Activated CD4-positive, alpha-beta T cell treated with anti-CD3 and anti-CD28 coated beads, Interleukin-2, amount 10 ng/mL, durations not matched to agents 7 days and 5 days (primary cell): ENCODE measurements at regions not wholly inside any gene's neighbourhood (a gene's known extent, or its start where the extent isn't known, plus 50 kb on each side); places are given as distances from the start of the nearest gene placed in this dataset.

Experiments used
- CTCF ChIA-PET: fragments of 350-600 bp; sonication (Branson Sonifier 250); formaldehyde crosslinking; loops from one replicate; lab custom pipeline; 2021; ENCODE audit warnings: antibody characterized with exemption; lab: Charles Lee
- POLR2A ChIA-PET: fragments of 350-600 bp; sonication (Branson Sonifier 250); formaldehyde crosslinking; loops from one replicate; lab custom pipeline; 2021; ENCODE audit warnings: antibody characterized with exemption; lab: Charles Lee
- DNase-seq: peaks from one replicate; pipeline ENCODE4 v3.0.0-alpha.2; 2020
- H3K27ac Mint-ChIP-seq: one replicate; pipeline ENCODE4 v1.8.0; 2021; ENCODE audit warnings: mild to moderate bottlenecking, moderate library complexity, mixed read lengths
- H3K27me3 Mint-ChIP-seq: one replicate; pipeline ENCODE4 v1.8.0; 2021; ENCODE audit warnings: mixed read lengths
- H3K36me3 Mint-ChIP-seq: one replicate; pipeline ENCODE4 v1.8.0; 2021; ENCODE audit warnings: low read depth, mixed read lengths
- H3K4me1 Mint-ChIP-seq: one replicate; pipeline ENCODE4 v1.8.0; 2021; ENCODE audit warnings: mixed read lengths
- H3K4me3 Mint-ChIP-seq: one replicate; pipeline ENCODE4 v1.8.0; 2021; ENCODE audit warnings: mild to moderate bottlenecking, moderate library complexity, mixed read lengths
- H3K9me3 Mint-ChIP-seq: one replicate; pipeline ENCODE4 v1.8.0; 2021; ENCODE audit warnings: mixed read lengths

DNA sequence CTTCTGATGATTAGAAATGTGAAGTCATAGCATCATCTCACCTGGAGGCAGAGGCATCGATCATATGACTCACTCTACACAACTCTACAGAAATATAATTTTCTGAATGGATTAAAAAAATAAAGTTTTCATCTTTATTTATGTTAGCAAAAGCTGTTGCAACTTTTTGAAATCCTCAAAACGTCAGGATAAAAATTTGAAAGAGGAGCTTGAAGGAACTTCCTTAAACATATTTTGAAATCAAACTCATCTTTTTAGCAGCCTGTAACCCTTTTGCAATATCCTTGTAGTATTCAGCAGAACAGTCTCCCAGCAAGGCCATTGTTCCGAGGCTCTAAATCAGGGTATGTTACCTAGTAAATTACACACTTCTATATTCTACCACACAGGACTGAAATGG lies 985.4 kb downstream of the PLOD2 start:
- CTCF ChIA-PET = no interaction called here
- Mint-ChIP-seq H3K36me3 (no peaks in the 10 kb centered on the region), H3K4me3 (no peak overlapping the region)

GRCh38 chr3:145176907-145177306 lies 984.1 kb downstream of the PLOD2 start:
- H3K4me3 Mint-ChIP-seq = no peak overlapping the region
- no peaks in the 10 kb centered on the region for H3K4me1 Mint-ChIP-seq
- H3K36me3 Mint-ChIP-seq = no peaks in the 10 kb centered on the region
- CTCF ChIA-PET = no interaction called here
- H3K9me3 Mint-ChIP-seq = no peaks in the 10 kb centered on the region
- no peak for DNase-seq
- no peak overlapping the region for H3K27ac Mint-ChIP-seq
- no peaks in the 10 kb centered on the region for H3K27me3 Mint-ChIP-seq
- POLR2A ChIA-PET = no interaction called here

More for the DNA sequence above, 985.4 kb downstream of the PLOD2 start:
- no peaks in the 10 kb centered on the region for H3K4me1 Mint-ChIP-seq
- POLR2A ChIA-PET = no interaction called here
- H3K27me3 Mint-ChIP-seq = no peaks in the 10 kb centered on the region
- no peak overlapping the region for H3K27ac Mint-ChIP-seq
- DNase-seq = no peak
- no peaks in the 10 kb centered on the region for H3K9me3 Mint-ChIP-seq

GRCh38 chr3:145177828-145178227 lies 983.2 kb downstream of the PLOD2 start:
- Mint-ChIP-seq H3K4me1 (no peaks in the 10 kb centered on the region), H3K36me3 (no peaks in the 10 kb centered on the region), H3K4me3 (no peak overlapping the region), H3K9me3 (no peaks in the 10 kb centered on the region), H3K27me3 (no peaks in the 10 kb centered on the region), H3K27ac (no peak overlapping the region)
- ChIA-PET POLR2A (no interaction called here), CTCF (no interaction called here)
- DNase-seq = no peak

DNA sequence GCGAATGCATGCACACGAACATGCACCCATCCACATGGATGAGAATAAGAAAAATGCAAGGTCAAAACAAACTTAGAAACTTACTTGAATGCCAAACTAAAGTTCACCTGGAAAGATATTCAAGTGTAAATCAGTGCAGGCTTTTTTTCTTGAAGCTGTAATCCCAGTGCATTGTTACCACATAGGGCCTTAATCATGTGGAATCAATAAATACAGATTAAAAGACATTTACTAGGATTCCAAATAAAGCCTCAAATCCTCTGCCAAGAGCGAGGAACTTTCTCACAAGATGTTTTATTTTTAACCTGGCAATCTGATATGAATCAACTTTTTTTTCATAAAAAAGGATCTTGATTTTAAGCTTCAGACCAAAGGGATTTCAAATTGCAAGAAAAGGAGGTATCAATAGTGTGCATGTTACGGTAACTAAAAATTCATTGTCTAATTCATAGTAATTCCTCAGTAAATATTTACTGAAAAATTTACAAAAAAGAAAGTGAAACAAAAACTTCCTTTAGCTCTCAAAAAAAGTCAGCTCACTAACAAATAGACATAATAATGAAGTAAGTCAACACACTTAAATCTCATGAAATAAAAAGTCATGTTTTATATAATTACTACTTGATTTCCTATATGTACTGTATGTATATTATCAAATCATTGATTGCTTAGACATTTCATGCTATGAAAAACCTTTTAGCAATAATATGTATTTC lies 978.6 kb downstream of the PLOD2 start:
- no peak for DNase-seq
- Mint-ChIP-seq H3K27me3 (no peaks in the 10 kb centered on the region), H3K27ac (no peak overlapping the region), H3K4me1 (no peaks in the 10 kb centered on the region), H3K36me3 (no peaks in the 10 kb centered on the region), H3K4me3 (no peak overlapping the region), H3K9me3 (no peaks in the 10 kb centered on the region)
- POLR2A ChIA-PET = no interaction called here
- CTCF ChIA-PET = no interaction called here

DNA sequence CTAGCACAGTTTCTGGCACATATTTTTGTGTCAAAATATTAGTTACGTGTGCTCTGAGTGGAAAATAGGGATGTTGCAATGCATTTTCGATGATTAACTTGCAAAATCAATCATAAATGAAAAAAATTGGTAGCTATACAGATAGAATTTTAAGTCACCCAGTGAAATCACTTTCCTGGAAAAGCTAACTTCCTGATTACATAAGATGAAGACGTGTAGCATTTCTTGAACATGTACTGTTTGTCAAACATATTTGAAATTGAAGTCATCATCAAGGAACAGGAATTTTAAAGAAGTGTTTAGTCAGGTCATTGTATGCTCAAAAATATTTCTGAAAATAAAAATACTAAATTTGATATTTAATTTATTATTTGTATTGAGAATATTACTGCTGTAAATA lies 977.7 kb downstream of the PLOD2 start:
- POLR2A ChIA-PET = no interaction called here
- CTCF ChIA-PET = no interaction called here
- no peak overlapping the region for H3K27ac Mint-ChIP-seq
- H3K4me1 Mint-ChIP-seq = no peaks in the 10 kb centered on the region
- DNase-seq = no peak
- H3K36me3 Mint-ChIP-seq = no peaks in the 10 kb centered on the region
- no peaks in the 10 kb centered on the region for H3K9me3 Mint-ChIP-seq
- H3K4me3 Mint-ChIP-seq = no peak overlapping the region
- no peaks in the 10 kb centered on the region for H3K27me3 Mint-ChIP-seq

DNA sequence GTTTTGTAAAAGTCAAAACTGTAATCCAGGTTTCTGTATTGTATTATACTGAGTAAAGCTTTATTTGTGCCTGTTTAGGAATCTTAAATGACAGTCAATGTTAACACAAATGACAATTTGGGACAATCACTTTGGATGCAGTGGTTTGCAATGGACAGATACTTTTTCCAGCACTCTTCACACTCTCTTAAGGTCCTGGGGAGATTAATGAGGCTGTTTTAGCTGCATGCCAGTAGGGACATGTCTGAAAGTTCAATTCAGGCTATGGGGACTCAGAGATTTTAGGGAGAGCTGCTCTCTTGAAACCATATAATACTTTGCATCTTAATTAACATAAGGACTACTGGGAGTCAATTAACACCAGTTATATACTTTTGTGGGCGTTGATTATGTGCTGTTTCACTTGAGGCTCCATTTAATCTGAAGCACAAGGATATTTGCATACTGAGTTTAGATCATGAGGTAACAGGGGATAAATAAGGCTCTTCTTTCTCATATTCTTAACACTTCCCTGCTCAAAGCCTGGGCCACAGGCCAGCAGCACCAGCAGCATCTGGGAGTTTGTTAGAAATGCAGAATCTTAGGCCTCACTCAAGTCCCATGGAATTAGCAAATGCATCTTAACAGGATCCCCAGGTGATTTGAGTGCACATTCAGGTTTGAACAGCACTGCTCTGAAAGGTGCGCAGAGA lies 972.8 kb downstream of the PLOD2 start:
- no peaks in the 10 kb centered on the region for H3K27me3 Mint-ChIP-seq
- POLR2A ChIA-PET = no interaction called here
- H3K4me1 Mint-ChIP-seq = no peaks in the 10 kb centered on the region
- H3K27ac Mint-ChIP-seq = no peak overlapping the region
- H3K4me3 Mint-ChIP-seq = no peak overlapping the region
- H3K36me3 Mint-ChIP-seq = no peaks in the 10 kb centered on the region
- no peak for DNase-seq
- CTCF ChIA-PET = no interaction called here
- no peaks in the 10 kb centered on the region for H3K9me3 Mint-ChIP-seq

DNA sequence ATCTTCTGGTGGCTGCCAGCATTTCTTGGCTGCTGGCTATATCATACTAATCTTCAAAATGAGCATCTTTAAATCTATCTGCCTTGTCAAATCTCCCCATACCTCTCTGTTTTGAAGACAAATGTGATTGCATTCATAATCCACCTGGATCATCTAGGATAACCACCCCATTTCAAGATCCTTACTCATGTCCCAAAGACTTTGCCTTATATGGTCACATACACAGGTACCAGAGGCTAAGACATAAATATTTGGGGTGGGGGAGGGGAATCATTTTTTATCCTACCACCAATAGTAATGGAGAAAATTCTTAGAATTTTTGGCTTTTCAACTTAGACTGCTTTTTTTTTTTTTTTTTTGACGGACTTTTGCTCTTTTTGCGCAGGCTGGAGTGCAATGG lies 970.8 kb downstream of the PLOD2 start:
- ChIA-PET CTCF (no interaction called here), POLR2A (no interaction called here)
- DNase-seq = no peak
- Mint-ChIP-seq H3K27ac (no peak overlapping the region), H3K4me1 (no peaks in the 10 kb centered on the region), H3K36me3 (no peaks in the 10 kb centered on the region), H3K27me3 (no peaks in the 10 kb centered on the region), H3K9me3 (no peaks in the 10 kb centered on the region), H3K4me3 (no peak overlapping the region)

DNA sequence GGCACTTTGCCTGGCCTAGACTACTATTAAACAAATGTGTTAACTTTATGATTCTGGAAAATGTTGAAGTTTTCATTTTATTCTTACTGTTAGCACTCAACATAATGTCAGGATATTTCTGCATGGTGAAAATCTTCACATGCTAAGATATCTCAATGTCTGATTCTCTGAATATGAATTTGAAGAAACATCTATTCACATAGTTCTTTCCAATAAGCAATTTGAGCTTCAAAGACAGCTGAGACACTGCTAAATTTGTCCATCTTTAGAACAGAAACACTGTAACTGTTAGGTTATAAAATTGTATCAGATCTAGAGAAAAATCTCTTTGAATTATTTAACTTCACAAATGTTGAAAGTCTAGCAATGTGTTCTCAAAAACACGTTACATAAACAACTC lies 970.2 kb downstream of the PLOD2 start:
- no peaks in the 10 kb centered on the region for H3K27me3 Mint-ChIP-seq
- no peaks in the 10 kb centered on the region for H3K4me1 Mint-ChIP-seq
- DNase-seq = no peak
- no peak overlapping the region for H3K4me3 Mint-ChIP-seq
- no peaks in the 10 kb centered on the region for H3K9me3 Mint-ChIP-seq
- POLR2A ChIA-PET = no interaction called here
- CTCF ChIA-PET = no interaction called here
- H3K36me3 Mint-ChIP-seq = no peaks in the 10 kb centered on the region
- H3K27ac Mint-ChIP-seq = no peak overlapping the region

DNA sequence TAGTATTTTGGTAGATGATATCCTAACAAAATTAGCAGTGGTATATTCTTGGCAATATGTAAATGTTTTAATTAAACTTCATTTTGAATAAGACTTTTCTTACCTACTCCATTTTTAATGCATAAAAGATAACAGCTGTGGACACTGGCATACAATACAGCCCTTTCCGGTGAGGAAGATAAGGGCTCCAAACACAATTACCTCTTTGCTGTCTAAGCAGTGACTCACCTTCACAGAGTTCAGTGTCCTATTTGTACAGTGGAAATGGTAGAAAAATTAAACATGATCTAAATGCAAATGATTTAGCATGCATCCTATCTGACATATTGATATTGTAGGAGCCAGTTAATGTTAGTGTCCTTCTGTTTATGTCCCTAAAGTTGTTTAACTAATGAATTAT lies 969.4 kb downstream of the PLOD2 start:
- Mint-ChIP-seq H3K27me3 (no peaks in the 10 kb centered on the region), H3K4me3 (no peak overlapping the region), H3K4me1 (no peaks in the 10 kb centered on the region), H3K9me3 (peaks cover under 1% of the 10 kb centered on the region), H3K36me3 (no peaks in the 10 kb centered on the region), H3K27ac (no peak overlapping the region)
- ChIA-PET POLR2A (no interaction called here), CTCF (no interaction called here)
- no peak for DNase-seq

DNA sequence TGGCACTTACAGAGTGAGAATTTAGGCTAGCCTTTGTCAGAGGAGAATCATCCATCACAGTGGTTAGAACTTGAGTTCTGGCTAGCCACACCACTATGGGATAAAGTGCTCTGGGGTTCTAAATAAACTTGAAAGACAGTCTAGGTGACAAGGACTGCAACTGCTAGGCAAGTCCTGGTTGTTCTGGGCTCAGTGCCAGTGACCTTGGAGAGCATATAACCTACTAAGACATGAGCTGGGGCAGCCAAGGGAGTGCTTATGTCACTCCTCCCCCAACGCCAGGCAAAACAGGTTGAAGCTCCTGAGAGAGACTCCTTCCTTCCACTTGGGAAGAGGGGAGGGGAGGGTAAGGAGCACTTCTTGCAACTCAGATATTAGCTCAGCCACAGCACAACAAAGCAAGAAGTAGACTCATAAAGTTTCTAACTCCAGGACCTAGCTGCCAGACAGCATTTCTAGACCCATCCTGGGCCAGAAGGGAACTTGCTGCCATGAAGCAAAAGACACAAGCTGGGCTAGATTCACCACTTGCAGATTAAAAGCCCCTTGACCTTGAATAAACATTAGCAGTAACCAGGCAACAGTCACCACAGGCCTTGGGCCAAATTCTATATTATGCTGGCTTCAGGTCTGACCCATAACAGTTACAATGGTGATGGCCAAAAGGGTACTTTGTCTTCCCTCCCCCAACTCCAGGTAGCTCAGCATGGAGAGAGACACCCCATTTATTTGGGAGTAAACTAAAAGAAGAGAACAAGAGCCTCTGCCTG lies 963.7 kb downstream of the PLOD2 start:
- CTCF ChIA-PET = no interaction called here
- H3K27me3 Mint-ChIP-seq = no peaks in the 10 kb centered on the region

GRCh38 chr3:145197821-145198220 lies 963.2 kb downstream of the PLOD2 start:
- Mint-ChIP-seq H3K27me3 (no peaks in the 10 kb centered on the region), H3K9me3 (peaks cover 5% of the 10 kb centered on the region), H3K4me3 (no peak overlapping the region), H3K27ac (no peak overlapping the region), H3K36me3 (no peaks in the 10 kb centered on the region), H3K4me1 (no peaks in the 10 kb centered on the region)
- DNase-seq = no peak
- ChIA-PET POLR2A (no interaction called here), CTCF (no interaction called here)

More for the DNA sequence above, 963.7 kb downstream of the PLOD2 start:
- H3K4me1 Mint-ChIP-seq = no peaks in the 10 kb centered on the region
- H3K9me3 Mint-ChIP-seq = peaks cover 5% of the 10 kb centered on the region
- no peaks in the 10 kb centered on the region for H3K36me3 Mint-ChIP-seq
- H3K4me3 Mint-ChIP-seq = no peak overlapping the region
- no peak overlapping the region for H3K27ac Mint-ChIP-seq
- DNase-seq = no peak
- POLR2A ChIA-PET = no interaction called here

GRCh38 chr3:145209561-145209960 lies 951.4 kb downstream of the PLOD2 start:
- Mint-ChIP-seq H3K4me1 (no peaks in the 10 kb centered on the region), H3K27me3 (no peaks in the 10 kb centered on the region), H3K9me3 (peaks cover 2% of the 10 kb centered on the region), H3K4me3 (no peak overlapping the region), H3K27ac (no peak overlapping the region), H3K36me3 (no peaks in the 10 kb centered on the region)
- POLR2A ChIA-PET = no interaction called here
- CTCF ChIA-PET = no interaction called here
- no peak for DNase-seq
